ENCODE measurements at regions not wholly inside any gene's neighbourhood (a gene's known extent, or its start where the extent isn't known, plus 50 kb on each side); places are given as distances from the start of the nearest gene placed in this dataset.

DNA sequence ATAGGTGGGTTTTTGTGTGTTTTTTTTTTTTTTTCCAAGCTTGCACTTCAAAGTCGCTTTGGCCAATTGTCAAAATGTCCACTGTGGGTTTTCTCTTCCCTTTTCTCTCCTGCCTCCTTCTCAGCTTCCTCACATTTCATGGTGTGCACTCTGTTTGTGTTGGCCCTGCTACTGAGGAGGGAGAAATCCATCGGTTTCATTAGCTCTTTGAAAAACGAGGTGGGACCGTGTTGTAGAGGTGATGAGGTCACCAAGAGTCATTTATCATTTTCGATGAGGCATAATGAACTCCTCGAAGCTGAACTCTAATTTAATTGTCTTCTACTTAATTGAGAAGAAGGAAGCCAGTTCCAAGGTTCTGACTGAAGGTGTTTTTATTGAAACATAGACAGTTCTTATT lies 174.4 kb upstream of the TOX3 start:
- intact Hi-C loops (cut with DNase I), result no loop called here
- no peaks in the 10 kb centered on the region for H3K27me3 ChIP-seq
- DNase-seq (no peak), ATAC-seq (no peak)
- no peaks in the 10 kb centered on the region for H3K36me3 ChIP-seq
- no peak overlapping the region for H3K27ac ChIP-seq
- H3K9me3 ChIP-seq, result no peaks in the 10 kb centered on the region
- no peaks in the 10 kb centered on the region for H3K4me1 ChIP-seq
- TF ChIP-seq, protein P1, sequence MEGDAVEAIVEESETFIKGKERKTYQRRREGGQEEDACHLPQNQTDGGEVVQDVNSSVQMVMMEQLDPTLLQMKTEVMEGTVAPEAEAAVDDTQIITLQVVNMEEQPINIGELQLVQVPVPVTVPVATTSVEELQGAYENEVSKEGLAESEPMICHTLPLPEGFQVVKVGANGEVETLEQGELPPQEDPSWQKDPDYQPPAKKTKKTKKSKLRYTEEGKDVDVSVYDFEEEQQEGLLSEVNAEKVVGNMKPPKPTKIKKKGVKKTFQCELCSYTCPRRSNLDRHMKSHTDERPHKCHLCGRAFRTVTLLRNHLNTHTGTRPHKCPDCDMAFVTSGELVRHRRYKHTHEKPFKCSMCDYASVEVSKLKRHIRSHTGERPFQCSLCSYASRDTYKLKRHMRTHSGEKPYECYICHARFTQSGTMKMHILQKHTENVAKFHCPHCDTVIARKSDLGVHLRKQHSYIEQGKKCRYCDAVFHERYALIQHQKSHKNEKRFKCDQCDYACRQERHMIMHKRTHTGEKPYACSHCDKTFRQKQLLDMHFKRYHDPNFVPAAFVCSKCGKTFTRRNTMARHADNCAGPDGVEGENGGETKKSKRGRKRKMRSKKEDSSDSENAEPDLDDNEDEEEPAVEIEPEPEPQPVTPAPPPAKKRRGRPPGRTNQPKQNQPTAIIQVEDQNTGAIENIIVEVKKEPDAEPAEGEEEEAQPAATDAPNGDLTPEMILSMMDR (IDR thresholded peaks at IDR 0.05), result no peak
- no peak overlapping the region for H3K4me3 ChIP-seq

DNA sequence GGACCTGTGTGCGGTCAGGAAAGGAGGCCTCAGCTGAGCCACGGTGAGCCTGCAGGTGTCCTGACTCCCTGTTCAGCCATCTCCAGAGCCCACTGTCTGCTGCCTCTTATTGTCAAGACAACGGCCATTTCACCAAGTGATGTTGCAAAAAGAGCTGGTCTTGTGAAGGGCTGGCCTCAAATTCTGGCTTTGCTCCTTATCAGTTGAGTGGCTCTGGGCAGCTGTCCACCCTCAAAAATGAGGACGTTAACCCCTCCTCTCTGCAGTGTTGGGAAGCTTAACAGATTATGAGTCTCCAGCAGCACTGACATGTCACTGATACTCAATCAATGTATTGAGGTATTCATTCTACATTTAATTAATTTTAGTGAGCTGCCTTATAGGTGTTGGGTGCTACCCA lies 171.1 kb upstream of the TOX3 start:
- no peaks in the 10 kb centered on the region for H3K27me3 ChIP-seq
- no peak for DNase-seq
- H3K27ac ChIP-seq, result no peak overlapping the region
- intact Hi-C loops (cut with DNase I), result no loop called here
- H3K4me1 ChIP-seq, result no peaks in the 10 kb centered on the region
- ATAC-seq, result no peak
- no peaks in the 10 kb centered on the region for H3K36me3 ChIP-seq
- TF ChIP-seq, protein P1 (IDR thresholded peaks at IDR 0.05), result no peak
- no peak overlapping the region for H3K4me3 ChIP-seq
- H3K9me3 ChIP-seq, result no peaks in the 10 kb centered on the region

DNA sequence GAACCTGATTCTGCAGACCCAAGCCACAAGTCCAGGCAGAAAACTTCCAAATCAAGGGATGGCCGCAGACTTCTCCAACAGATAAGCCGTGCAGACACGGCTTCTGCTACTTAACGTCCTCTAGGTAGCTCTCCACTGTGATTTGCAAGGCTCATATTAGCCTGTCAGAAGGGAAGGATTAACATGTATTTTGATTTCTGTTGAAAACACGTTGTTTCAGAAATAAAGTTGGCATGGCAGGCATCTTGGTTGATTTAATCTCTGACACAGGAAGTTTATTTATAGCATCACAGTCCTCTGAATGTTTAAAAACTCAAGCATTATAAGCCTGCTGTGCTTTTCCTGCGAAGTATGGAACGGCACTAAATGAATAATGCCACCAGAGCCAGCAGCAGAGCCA lies 166.8 kb upstream of the TOX3 start:
- TF ChIP-seq, protein P1 (IDR thresholded peaks at IDR 0.05), result no peak
- H3K36me3 ChIP-seq, result no peaks in the 10 kb centered on the region
- intact Hi-C loops (cut with DNase I), result no loop called here
- no peaks in the 10 kb centered on the region for H3K4me1 ChIP-seq
- no peak overlapping the region for H3K27ac ChIP-seq
- ATAC-seq, result no peak
- H3K9me3 ChIP-seq, result no peaks in the 10 kb centered on the region
- H3K27me3 ChIP-seq, result no peaks in the 10 kb centered on the region
- no peak for DNase-seq
- no peak overlapping the region for H3K4me3 ChIP-seq

DNA sequence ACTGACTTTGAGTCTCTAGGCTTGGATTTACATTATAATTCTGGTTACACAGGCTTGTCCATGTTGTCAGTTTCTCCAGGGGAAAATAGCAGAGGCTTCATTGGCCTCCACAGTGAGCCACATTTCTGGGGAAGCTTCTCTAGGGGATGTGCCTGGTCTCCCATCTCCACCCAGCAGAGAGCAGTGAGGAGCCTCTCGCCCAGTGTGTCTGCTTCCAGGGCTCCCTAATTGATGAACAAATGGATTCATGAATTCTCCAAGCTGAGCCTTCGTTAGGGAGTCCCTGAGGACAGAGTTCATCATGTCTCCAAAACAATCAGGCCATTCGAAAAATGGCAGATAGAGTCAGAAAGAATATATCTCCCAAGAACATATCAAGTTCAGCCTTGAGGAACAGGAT lies 162.4 kb upstream of the TOX3 start:
- peak; percentile 42 for ATAC-seq
- H3K4me3 ChIP-seq, result no peak overlapping the region
- no peaks in the 10 kb centered on the region for H3K36me3 ChIP-seq
- no peaks in the 10 kb centered on the region for H3K4me1 ChIP-seq
- TF ChIP-seq, protein P1 (IDR thresholded peaks at IDR 0.05), result no peak
- no peak for DNase-seq
- H3K9me3 ChIP-seq, result no peaks in the 10 kb centered on the region
- H3K27ac ChIP-seq, result no peak overlapping the region
- intact Hi-C loops (cut with DNase I), result no loop called here
- H3K27me3 ChIP-seq, result no peaks in the 10 kb centered on the region

DNA sequence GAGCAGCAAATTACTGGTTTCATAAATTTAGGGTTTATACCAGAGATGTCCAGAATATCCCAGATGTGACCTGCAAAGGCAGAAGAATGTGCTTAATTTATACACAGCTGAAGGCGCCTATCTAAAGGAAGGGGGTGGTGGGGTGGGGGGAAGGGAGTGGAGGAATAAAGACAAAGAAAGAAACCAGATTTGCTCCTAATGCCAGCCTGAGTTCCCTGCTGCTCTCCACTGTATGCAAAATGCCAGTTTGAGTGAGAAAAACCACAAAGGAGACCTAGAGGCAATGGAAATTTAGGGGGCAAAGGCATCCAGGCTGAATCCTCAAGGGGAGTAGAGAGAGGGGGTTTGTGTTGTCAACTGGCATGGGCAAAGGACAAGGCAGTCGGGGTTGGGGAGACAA lies 161.5 kb upstream of the TOX3 start:
- H3K36me3 ChIP-seq, result no peaks in the 10 kb centered on the region
- ATAC-seq (no peak), DNase-seq (no peak)
- H3K9me3 ChIP-seq, result no peaks in the 10 kb centered on the region
- no peak overlapping the region for H3K4me3 ChIP-seq
- no peak overlapping the region for H3K27ac ChIP-seq
- intact Hi-C loops (cut with DNase I), result no loop called here
- H3K27me3 ChIP-seq, result no peaks in the 10 kb centered on the region
- TF ChIP-seq, protein P1 (IDR thresholded peaks at IDR 0.05), result no peak
- no peaks in the 10 kb centered on the region for H3K4me1 ChIP-seq

DNA sequence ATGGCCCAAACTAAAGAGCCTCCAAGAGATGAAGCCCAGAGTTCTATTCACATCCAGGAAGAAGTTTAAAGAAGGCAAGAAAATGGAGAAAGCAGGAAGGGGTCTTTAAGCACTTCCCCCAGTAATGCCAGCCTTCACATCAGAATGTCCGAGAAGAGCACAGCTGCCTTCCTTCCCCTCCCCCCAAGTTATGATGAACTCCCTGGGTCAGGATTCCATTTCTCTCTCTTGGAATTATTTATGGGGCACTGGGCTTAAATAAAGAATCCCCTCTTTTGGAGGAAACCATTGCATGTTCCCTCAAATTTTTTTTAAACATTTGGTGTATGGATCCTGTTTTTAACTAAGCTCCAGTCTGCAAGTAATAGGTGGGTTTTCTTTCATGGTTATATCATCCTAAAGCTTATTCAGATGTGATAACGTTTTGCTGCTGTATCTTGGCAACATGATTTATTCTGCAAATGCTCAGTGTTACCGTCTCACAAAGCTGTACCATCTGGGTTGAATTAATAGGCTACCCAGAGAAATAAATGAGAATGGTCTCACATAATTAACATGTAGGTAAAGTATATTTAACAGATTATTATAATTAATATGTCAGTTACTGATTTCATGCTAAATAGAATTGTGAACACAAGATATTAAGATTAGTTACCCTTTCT lies 160.9 kb upstream of the TOX3 start:
- TF ChIP-seq, protein P1 (IDR thresholded peaks at IDR 0.05), result no peak
- no peaks in the 10 kb centered on the region for H3K9me3 ChIP-seq
- DNase-seq (no peak), ATAC-seq (no peak)
- intact Hi-C loops (cut with DNase I), result no loop called here
- H3K4me1 ChIP-seq, result no peaks in the 10 kb centered on the region
- H3K27ac ChIP-seq, result no peak overlapping the region
- no peaks in the 10 kb centered on the region for H3K36me3 ChIP-seq
- H3K4me3 ChIP-seq, result no peak overlapping the region
- no peaks in the 10 kb centered on the region for H3K27me3 ChIP-seq

Measured in upper lobe of right lung (tissue), 1 donor.